HG03139 (cell line): ENCODE measurements at regions not wholly inside any gene's neighbourhood (a gene's known extent, or its start where the extent isn't known, plus 50 kb on each side); places are given as distances from the start of the nearest gene placed in this dataset.

ENCODE experiments used
- ATAC-seq: cut with Tn5 transposase; IDR thresholded peaks from one replicate; pipeline ENCODE4 v1.9.1; 2021; ENCODE audit not compliant: unreplicated experiment

DNA sequence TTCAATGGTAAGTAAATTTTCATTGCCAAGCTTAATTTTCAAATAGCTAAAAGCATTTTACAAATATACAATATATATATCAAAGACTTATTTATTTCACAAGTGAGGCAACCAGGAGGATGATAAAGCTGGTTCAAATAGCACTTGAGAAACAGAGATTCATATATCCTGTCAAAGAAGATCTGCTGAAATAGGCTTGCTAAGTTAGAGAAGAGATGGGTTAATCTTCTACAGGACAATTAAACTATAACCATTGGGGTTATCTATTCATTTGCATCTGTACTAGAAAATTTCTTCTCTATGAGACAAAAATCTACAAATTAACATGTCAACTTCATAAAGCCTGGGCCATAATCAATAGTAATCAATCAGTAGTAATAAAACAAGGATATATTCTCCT is 637.7 kb upstream of the UBE2E2 start:
- peak; percentile 42 for ATAC-seq

DNA sequence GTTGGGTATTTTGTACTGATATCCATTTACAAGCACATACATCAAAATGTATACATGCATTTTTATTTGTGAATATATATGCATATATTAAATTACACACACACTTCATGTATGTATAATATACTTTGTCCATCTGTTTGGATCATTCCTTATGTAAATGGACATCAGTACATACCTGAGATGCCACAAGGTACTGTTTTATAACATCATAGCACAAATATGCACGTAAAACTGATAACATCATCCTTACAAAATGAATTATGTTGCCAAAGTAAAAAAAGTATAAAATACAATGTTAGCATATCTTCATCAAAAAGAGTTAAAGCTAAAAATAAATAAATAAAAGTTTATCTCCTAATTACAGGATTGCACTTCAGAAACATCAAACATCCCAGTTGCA is 634.8 kb upstream of the UBE2E2 start:
- ATAC-seq, result no peak

DNA sequence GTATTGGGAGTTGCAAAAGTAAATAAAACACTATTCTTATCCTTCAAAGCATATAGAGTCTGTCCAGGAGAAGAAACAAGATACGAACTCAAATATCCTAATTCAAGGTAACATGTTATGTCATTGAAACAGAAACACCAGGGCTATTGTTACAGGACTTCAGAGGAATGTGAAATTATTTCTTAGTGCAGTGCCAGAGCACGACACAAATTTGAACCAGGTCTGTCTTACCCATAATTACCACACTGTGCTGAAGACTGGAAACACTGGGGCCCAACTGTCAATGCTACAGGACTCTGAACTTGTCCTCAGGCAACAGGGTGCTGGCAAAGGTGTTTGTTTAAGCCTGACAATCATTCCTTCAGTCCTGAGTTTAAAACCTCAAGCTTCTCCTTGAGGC is 633.6 kb upstream of the UBE2E2 start:
- ATAC-seq, result no peak

DNA sequence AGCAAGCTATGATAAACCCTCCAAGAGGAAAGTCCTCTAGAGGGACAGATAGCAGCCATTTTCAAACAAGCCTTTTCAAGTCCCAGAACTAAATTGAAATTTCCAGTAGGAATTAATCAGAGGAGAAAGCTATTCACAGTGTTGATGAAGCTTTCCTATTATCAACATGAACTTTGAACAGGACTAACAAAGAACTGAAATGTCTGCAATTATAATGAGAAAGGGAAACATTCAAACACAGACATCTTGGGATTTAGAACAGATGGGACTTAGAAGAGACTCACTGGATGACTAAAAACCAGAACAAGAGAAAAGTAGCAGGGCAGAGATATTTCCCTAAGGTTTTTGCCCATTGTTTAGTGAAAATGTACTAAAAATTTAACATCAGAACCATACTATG is 622.1 kb upstream of the UBE2E2 start:
- no peak for ATAC-seq

DNA sequence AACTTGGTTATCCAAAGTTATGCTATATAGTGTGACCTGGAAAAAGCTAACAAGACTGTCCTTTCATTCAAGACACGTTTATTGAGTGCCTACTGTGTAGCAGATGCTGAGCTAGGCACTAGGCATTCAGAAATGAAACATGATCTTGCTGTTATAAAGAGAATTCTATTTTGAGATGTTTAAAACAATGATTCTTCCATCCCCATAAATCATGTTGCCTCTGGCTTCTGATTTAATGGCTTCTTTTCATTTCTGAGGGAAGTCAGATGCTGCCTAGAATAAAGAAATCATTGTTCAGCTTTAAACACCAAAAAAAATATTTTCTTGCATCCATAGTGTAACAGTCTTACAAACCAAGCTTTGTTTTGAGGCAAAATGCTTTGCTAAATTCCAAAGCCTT is 620.9 kb upstream of the UBE2E2 start:
- no peak for ATAC-seq

DNA sequence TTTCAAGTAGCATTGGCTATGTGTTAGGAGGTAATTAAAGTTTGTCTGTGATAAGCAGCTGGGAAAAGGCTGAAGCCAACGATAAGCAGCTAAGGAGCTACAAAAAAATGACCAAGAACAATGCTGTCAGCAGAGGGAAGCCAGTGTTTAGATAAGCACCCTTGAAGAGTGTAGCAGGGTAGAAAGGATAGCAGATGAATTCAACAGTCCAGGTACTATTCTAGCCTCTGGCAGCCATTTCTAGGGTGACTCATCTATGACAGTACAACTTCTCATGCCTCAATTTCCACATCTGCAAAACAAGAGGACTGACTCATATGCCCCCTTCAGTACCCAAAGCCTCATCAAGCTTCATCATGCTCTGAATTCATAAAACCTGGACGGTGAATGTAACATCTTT is 617.6 kb upstream of the UBE2E2 start:
- ATAC-seq, result no peak

DNA sequence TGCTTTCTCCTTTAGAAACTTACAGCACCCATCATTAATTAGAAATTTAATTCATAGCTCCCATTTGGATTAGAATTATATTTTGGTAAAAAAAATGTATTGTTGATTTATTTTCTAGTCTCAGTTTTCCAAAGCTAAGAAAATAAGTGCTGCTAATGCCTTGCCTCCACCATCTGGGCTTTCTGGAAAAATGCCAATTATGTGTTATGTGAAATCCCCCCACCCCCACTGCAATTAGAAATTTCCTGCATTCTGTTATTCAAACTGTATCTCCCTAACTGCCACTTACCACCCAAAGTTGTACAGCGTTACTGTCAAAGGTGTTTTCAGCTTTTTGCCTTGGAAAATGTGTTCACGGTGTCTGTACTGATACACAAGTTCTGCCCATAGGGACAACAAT is 617.2 kb upstream of the UBE2E2 start:
- ATAC-seq, result no peak

DNA sequence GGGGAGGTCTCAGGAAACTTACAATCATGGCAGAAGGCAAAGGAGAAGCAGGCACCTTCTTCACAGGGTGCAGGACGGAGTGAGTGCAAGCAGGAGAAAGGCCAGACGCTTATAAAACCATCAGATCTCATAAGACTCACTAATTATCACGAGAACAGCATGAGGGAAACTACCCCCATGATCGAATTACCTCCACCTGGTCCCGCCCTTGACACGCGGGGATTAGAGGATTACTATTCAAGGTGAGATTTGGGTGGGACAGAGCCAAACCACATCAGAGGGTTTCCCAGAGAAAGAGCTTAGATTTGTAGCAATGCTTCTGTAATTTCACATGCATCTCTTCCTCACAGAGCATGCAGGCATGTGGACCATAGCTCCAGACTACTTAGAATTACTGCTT is 615.7 kb upstream of the UBE2E2 start:
- no peak for ATAC-seq

DNA sequence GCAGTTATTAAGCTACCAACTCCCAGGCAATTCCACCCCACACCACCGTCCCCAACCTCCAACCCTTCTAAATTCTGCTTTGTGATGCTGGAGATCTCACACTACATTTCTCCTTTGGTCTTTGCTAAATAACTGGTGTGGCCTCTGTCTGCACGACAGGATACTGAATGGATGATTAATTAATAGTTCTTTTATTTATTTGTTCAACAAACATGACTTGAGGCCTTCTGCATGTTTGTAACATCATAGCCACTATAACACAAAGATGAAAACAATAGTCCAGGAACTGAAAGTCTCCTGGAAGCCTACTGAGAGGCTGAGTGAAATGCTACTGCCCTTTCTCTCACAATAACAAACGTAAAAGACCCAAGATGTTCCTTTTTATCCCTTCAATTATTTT is 609.5 kb upstream of the UBE2E2 start:
- no peak for ATAC-seq

DNA sequence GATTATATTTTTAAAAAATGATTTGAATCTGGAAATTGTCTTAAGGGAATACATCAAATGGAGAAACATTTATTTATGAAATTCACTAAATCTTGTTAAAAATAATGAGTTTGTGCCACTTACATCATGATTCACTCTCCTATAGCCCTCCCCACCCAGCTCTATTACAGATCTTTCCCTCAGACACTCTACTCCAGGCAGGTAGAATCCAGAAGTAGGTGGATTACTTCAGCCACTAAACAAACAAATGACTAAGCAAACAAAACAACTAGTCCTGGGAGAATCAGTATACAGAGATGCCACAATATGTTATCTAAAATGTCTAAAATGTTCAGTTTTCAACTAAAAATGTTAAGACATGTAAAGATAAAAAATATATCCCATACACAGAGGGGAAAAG is 608.1 kb upstream of the UBE2E2 start:
- no peak for ATAC-seq

DNA sequence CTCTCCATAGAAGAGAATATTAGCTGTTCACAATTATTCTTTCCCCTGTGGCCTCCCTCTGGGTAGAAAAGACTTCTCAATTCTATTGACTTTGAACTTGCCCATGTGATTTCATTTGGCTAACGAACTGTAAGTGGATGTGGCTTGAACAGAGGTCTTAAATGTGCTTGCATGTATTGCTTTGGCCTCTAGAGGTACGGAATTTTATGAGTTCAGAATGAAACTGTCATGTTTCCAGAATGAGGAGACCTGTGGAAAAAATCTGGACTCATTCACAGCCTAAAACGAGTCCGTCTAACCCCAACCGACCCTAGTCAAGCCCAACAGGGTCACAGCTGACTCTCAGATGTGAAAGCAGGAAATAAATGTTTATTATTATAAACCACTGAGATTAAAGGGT is 596.7 kb upstream of the UBE2E2 start:
- no peak for ATAC-seq

DNA sequence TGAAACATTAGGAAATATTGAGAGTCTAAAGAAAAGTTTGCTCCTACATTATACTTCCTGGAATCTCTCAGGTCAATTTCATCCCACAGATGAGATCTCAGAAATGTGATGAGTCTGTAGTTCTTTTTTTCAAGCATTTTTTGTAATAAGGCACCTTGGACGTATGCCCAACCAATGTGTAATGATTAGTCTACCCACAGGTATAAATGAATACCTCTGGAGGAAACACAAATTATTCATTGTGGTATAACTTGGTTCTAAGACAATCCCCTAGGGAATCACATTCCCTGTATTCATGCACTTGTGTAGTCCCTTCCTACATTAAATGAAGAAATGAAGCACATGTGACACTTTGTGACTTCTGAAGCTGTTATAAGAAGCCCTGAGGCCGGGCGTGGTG is 596.2 kb upstream of the UBE2E2 start:
- ATAC-seq, result no peak

DNA sequence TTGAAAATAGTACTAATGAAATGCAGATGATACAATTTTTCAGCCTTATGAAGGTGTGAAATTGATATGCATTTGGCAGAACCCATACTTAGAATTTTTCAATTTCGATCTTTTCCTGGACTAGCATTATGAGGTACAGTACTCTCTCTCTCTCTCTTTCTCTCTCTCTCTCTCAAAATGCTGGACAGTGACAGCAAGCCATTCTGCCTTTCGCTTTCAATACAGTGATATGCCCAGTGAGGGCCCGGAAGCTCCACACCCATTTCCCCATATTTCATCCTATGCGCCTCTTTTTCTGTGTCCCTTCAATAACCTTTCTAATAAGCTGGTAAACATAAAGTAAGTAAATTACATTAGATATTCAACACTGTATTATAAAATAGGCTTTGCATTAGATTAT is 595.0 kb upstream of the UBE2E2 start:
- ATAC-seq, result no peak

DNA sequence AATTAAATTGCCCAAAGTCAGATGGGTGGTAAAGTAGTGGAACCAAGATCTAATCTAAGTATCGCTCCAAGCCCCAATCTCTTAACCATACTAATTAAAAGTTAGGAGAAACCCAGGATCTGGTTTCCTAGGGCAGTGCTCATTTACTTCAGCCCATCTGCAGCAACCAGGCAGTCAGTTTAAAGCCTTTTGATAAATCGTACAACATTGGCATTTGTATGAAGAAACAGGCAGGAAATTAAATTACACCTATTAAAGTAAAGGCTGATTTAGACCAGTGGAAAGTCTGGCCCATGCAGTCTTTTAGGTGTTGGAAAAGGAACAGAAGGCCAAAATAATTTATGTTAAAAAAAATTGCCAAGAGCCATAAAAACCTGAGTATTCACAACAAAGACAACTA is 594.4 kb upstream of the UBE2E2 start:
- ATAC-seq, result no peak

DNA sequence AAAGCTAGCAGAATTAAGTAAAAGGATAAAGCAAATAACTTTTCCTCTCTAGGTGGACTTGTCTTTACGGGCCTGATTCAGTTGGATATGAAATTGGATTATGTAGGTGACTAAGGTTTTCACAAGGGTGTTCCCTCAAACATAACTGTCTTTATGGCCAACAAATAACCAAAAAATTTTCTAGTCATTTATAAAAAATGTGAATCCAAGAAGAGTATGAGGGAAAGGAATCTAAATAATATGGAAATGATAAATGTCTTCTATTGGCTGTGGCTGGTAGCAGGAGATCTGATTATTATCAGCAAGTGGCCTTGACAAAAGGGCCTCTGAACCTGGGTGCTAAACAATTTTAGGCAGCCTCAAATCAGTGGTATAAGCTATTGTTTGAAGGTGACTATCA is 594.0 kb upstream of the UBE2E2 start:
- no peak for ATAC-seq

DNA sequence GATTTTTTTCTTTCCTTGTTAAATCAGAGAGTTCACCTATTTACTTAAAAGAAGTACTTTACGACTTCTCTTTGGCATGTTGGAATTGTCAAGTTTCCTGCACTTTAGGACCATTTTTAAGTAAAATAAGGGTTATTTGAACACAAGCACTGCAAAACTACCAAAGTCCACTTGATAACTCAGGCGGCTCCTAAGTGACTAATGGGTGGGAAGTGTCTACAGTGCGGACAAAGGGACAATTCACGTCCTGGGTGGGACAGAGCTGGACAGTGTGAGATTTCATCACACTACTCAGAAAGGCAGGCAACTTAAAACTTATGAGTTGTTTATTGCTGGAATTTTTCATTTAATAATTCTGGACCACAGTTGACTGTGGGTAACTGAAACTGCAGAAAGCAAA is 590.2 kb upstream of the UBE2E2 start:
- ATAC-seq, result no peak

DNA sequence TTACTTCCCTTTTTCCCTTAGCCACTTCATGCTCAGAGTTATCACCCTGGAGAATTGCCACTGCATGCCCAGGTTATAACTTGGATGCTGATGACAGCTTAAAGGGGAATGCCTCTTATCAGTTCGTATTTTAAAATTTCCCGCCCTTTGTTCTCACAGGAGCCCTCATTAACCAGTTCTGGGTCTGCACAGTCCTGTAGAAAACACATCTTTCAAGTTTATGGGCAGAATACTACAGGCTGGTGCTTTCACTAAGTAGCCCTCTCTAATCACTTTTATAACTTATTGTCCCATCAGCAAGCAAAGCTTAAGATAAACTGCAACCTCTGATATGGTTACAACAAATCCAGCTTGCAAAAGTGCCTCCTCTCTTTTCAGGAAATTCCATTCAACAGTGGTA is 587.3 kb upstream of the UBE2E2 start:
- no peak for ATAC-seq

DNA sequence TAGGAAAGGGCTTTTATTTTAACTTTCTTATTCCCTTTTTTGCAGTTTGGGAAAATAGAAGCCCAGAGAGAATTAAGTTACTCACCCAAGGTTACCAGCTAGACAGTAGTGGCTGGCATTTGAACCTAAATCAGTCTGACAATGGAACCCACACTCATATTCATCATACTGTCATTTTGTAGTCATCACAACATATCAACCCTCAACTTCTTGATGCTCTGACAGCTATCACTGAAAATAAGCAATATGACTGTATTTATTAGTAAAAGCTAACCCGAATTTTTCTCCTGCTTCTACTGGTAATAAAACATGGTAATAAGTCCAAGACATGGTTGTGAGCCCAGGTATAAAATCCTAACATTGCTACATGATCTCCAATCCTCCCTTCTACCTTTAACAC is 585.8 kb upstream of the UBE2E2 start:
- no peak for ATAC-seq

DNA sequence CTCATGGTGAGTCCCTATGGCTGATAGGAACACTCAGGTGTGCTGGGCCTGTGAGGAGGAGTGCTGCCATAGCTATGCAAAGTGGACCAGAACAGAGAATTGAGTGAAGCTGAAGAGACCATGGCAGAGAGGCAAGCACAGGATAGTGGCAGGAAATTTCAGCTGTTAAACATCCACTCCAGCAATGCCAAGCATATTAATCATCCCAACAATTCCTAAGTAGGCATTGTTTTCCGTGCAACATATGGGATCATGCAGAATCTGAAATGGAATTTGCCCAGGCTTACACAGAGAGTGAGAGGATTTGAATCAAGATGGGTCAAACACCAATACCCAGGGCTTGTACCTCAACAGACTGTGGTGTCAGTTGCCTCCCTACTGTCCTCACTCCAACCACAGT is 582.6 kb upstream of the UBE2E2 start:
- ATAC-seq, result no peak

DNA sequence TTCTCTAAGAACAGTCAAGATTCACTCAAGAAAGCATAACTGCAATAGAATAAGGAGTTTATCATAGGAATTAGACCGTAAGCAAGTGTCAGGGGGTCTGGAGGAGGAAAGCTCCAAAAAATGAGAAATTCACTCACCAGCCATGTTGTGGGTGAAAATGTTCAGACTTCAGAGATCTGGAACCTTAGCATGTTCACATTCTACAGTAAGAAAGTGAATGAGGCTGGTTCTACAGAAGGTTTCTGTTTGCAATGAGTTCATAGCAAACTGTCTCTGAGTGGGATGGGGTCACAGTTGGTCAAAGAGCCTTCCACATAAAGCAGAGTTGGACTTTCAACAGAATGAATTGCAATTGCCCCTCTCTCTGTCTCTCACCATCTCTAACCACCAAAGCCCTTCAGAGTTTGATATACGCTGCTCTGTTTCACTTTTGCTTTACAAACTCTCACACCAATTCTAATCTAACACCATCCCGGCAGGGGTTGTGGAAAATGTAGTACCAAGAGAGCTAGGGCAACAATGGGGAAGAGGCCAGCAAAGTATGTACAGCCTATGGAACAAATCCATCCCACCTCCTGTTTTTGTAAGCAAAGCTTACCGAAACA is 581.8 kb upstream of the UBE2E2 start:
- ATAC-seq, result no peak

DNA sequence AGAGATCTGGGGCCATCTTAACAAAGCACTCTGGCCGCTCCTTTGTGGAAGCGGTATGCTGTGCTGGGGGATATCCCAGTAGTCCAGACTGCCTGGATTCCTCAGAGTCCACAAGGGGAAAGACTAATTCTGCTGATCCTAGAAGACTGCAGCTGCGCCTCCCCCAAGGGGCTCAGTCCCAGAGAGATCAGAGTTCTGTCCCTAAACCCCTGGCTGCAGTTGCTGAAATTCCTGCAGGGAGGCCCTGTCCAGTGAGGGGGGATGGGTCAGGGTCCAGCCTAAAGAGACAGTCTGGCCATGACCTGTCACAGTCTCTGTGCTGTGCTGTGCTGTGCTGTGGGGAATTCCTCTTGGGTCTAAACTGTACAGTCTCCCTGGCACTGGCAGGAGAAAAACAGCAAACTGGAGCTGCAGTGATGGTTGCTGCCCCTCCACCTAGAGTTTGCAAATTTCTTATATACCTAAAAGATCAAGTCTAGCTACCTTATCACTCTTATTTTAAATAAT is 575.1 kb upstream of the UBE2E2 start:
- no peak for ATAC-seq

DNA sequence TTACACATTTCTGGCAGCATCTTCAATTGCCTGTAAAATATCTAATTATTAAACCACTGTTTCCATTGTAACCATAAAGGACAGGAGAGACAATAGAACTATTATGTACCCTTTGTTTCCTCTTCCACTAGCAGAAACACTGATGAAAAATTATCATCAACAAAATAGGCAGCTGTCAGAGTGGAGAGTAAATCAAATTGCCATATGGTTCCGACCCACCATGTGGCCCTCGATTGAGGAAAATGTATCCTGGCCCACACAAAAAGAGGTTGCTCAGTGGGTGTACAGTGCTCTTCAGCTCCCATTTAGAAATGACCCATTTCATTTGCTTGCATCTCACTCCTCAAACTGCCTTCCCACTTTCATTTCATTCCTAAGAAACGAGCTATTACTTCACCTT is 570.6 kb upstream of the UBE2E2 start:
- ATAC-seq, result no peak

DNA sequence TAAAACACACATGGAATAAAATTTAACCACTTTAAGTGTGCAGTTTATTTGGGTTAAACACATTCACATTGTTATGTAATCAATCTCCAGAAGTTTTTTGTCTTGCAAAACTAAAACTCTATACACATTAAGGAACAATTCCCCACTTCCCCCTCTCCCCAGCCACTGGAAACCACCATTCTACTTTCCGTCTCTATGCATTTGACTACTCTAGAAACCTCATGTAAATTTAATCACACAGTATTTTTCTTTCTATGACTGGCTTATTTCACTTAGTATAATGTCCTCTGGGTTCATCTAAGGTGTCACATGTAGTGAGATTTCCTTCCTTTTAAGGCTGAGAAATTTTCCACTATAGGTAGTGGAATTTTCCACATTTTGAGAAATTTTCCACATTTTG is 568.7 kb upstream of the UBE2E2 start:
- ATAC-seq, result no peak
